H9 (cell line): ENCODE measurements at regions not wholly inside any gene's neighbourhood (a gene's known extent, or its start where the extent isn't known, plus 50 kb on each side); places are given as distances from the start of the nearest gene placed in this dataset.

ENCODE experiments used
- DNase-seq: peaks from one replicate; pipeline ENCODE4 v3.0.0-alpha.2; 2017
- H2AFZ ChIP-seq: one replicate; pipeline ENCODE4 v1.6.1; 2013; ENCODE audit warnings: mild to moderate bottlenecking, low read length, control low read depth, moderate library complexity
- H2AK5ac ChIP-seq: 2 replicates; pipeline ENCODE4 v1.6.1; 2013; ENCODE audit warnings: low read length, control low read depth, mixed read lengths; ENCODE audit not compliant: insufficient read length
- H2BK120ac ChIP-seq: one replicate; pipeline ENCODE4 v1.6.1; 2013; ENCODE audit warnings: low read depth, mild to moderate bottlenecking, low read length, control low read depth, inconsistent platforms; ENCODE audit not compliant: poor library complexity, severe bottlenecking
- H2BK12ac ChIP-seq: 2 replicates; pipeline ENCODE4 v1.6.1; 2013; ENCODE audit warnings: low read length, control low read depth, mixed read lengths, low read depth; ENCODE audit not compliant: insufficient read length
- H2BK15ac ChIP-seq: 2 replicates; pipeline ENCODE4 v1.6.1; 2013; ENCODE audit warnings: low read depth, low read length, control low read depth
- H2BK20ac ChIP-seq: one replicate; pipeline ENCODE4 v1.6.1; 2013; ENCODE audit warnings: low read depth, mild to moderate bottlenecking, low read length, control low read depth, inconsistent platforms; ENCODE audit not compliant: poor library complexity, severe bottlenecking
- H2BK5ac ChIP-seq: 2 replicates; pipeline ENCODE4 v1.6.1; 2013; ENCODE audit warnings: low read length, control low read depth, mixed read lengths; ENCODE audit not compliant: insufficient read length
- H3K14ac ChIP-seq: 2 replicates; pipeline ENCODE4 v1.6.1; 2013; ENCODE audit warnings: low read length, control low read depth; ENCODE audit not compliant: insufficient read depth
- H3K18ac ChIP-seq: 2 replicates; pipeline ENCODE4 v1.6.1; 2013; ENCODE audit warnings: low read depth, mild to moderate bottlenecking, mixed read lengths, low read length, control low read depth; ENCODE audit not compliant: insufficient read length
- H3K23ac ChIP-seq: 2 replicates; pipeline ENCODE4 v1.6.1; 2013; ENCODE audit warnings: low read length, control low read depth, mixed read lengths, low read depth; ENCODE audit not compliant: insufficient read length
- H3K23me2 ChIP-seq: 2 replicates; pipeline ENCODE4 v1.6.1; 2013; ENCODE audit warnings: low read depth, mild to moderate bottlenecking, mixed read lengths, low read length, control low read depth; ENCODE audit not compliant: insufficient read length, poor library complexity, severe bottlenecking
- H3K27ac ChIP-seq: 2 replicates; pipeline ENCODE4 v1.5.1; 2013; ENCODE audit warnings: low read length, control low read depth, mixed read lengths, low read depth; ENCODE audit not compliant: insufficient read length
- H3K27me3 ChIP-seq: 2 replicates; pipeline ENCODE4 v1.6.1; 2013; ENCODE audit warnings: low read length, control low read depth, inconsistent platforms; ENCODE audit not compliant: insufficient read depth
- H3K4ac ChIP-seq: 2 replicates; pipeline ENCODE4 v1.6.1; 2013; ENCODE audit warnings: low read depth, mild to moderate bottlenecking, control low read depth, inconsistent platforms, low read length, moderate library complexity
- H3K4me1 ChIP-seq: 2 replicates; pipeline ENCODE4 v1.6.1; 2013; ENCODE audit warnings: low read length, control low read depth, inconsistent platforms; ENCODE audit not compliant: insufficient read depth
- H3K4me2 ChIP-seq: 2 replicates; pipeline ENCODE4 v1.6.1; 2013; ENCODE audit warnings: low read length, control low read depth, mixed read lengths; ENCODE audit not compliant: insufficient read length, insufficient read depth
- H3K56ac ChIP-seq: 2 replicates; pipeline ENCODE4 v1.6.1; 2013; ENCODE audit warnings: low read depth, mild to moderate bottlenecking, mixed read lengths, low read length, control low read depth; ENCODE audit not compliant: insufficient read length
- H3K79me1 ChIP-seq: 2 replicates; pipeline ENCODE4 v1.6.1; 2013; ENCODE audit warnings: low read depth, mild to moderate bottlenecking, moderate library complexity, low read length, control low read depth, inconsistent platforms; ENCODE audit not compliant: insufficient read depth, poor library complexity, severe bottlenecking
- H3K79me2 ChIP-seq: 2 replicates; pipeline ENCODE4 v1.6.1; 2013; ENCODE audit warnings: low read length, control low read depth, inconsistent platforms; ENCODE audit not compliant: insufficient read depth
- H3K9ac ChIP-seq: 2 replicates; pipeline ENCODE4 v1.6.1; 2013; ENCODE audit warnings: low read length, control low read depth, mixed read lengths; ENCODE audit not compliant: insufficient read length; ENCODE audit errors: extremely low read depth
- H3K9me3 ChIP-seq: one replicate; pipeline ENCODE4 v1.6.1; 2013; ENCODE audit warnings: low read depth, low read length, inconsistent platforms; ENCODE audit not compliant: control insufficient read depth
- H3T11ph ChIP-seq: one replicate; pipeline ENCODE4 v1.6.1; 2013; ENCODE audit warnings: mild to moderate bottlenecking, low read length, control low read depth, inconsistent platforms
- H4K20me1 ChIP-seq: one replicate; pipeline ENCODE4 v1.6.1; 2013; ENCODE audit not compliant: control insufficient read depth, insufficient read length, insufficient read depth
- H4K5ac ChIP-seq: 2 replicates; pipeline ENCODE4 v1.6.1; 2013; ENCODE audit warnings: low read depth, mild to moderate bottlenecking, mixed read lengths, low read length, control low read depth; ENCODE audit not compliant: insufficient read length
- H4K8ac ChIP-seq: replicated peaks from 2 replicates; pipeline ENCODE4 v1.6.1; 2013; ENCODE audit warnings: low read length, control low read depth, mixed read lengths, low read depth; ENCODE audit not compliant: insufficient read length
- H4K91ac ChIP-seq: 2 replicates; pipeline ENCODE4 v1.6.1; 2013; ENCODE audit warnings: low read depth, mild to moderate bottlenecking, moderate library complexity, mixed read lengths, low read length, control low read depth; ENCODE audit not compliant: insufficient read length
- H3K27ac Mint-ChIP-seq, 3 experiments: 2 replicates in 2 of 3; 3 replicates in 1 of 3; pipeline ENCODE4 v1.8.0; 2020 to 2021; ENCODE audit warnings: mixed read lengths in 3 of 3, mild to moderate bottlenecking in 1 of 3, moderate library complexity in 1 of 3
- H3K27me3 Mint-ChIP-seq: 2 replicates; pipeline ENCODE4 v1.8.0; 2021; ENCODE audit warnings: low read depth, mild to moderate bottlenecking, moderate library complexity, mixed read lengths
- H3K36me3 Mint-ChIP-seq, 3 experiments: 2 replicates in 2 of 3; 3 replicates in 1 of 3; pipeline ENCODE4 v1.8.0; 2020 to 2021; ENCODE audit warnings: low read depth in 3 of 3, mixed read lengths in 3 of 3; ENCODE audit not compliant: insufficient read depth in 1 of 3
- H3K4me1 Mint-ChIP-seq, 2 experiments: 2 replicates each; pipeline ENCODE4 v1.8.0; 2020; ENCODE audit warnings: mixed read lengths in 2 of 2
- H3K4me3 Mint-ChIP-seq, 2 experiments: 2 replicates in 1 of 2; 3 replicates in 1 of 2; pipeline ENCODE4 v1.8.0; 2020 to 2021; ENCODE audit warnings: mild to moderate bottlenecking in 2 of 2, mixed read lengths in 2 of 2, moderate library complexity in 1 of 2
- H3K9me3 Mint-ChIP-seq, 2 experiments: 2 replicates in 1 of 2; 3 replicates in 1 of 2; pipeline ENCODE4 v1.8.0; 2020; ENCODE audit warnings: mild to moderate bottlenecking in 2 of 2, mixed read lengths in 2 of 2, moderate library complexity in 1 of 2
- CTCF ChIP-seq: fragments of 200-600 bp; sonication (generic); conservative IDR thresholded peaks from 3 replicates; pipeline ENCODE4 v1.8.0; 2021; ENCODE audit warnings: antibody characterized with exemption, mild to moderate bottlenecking
- WGBS: extraction: QIAGEN DNeasy Blood & Tissue Kit; methylation state at CpG from one replicate; pipeline ENCODE4 v1.1.7; 2013; ENCODE audit warnings: missing lambda C conversion rate, low lambda C conversion rate, mixed read lengths; ENCODE audit not compliant: insufficient read length; ENCODE audit errors: extremely low coverage; 5-methylcytosine and 5-hydroxymethylcytosine counted together

DNA sequence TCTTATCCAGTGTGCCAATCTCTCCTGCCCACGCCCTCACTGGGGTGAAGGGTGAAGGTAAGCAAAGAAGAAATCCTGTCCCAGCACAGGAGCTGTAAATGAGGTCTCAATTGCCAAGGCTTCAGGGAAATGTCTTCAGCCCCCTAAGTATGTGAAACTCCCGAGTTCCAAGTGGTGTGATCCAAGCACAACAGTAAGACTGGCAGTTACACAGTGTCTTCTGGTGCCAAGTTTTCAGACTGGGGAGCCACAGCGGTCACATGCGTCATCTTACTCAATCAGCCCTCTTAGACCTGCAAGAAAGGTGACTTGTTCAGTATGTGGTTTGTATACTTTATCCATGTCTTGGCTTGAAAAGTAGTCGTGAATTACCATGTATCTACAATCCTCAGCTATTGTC lies 55.0 kb upstream of the SPRED2 start:
- Mint-ChIP-seq H3K27me3 (peaks cover 43% of the 10 kb centered on the region), H3K4me3 (no peak overlapping the region), H3K36me3 (no peaks in the 10 kb centered on the region; a peak in 1 of 7 replicates), H3K9me3 (peaks cover 0 to 2% of the 10 kb centered on the region in 2 experiments; a peak in 2 of 5 replicates), H3K4me1 (peaks cover 7 to 8% of the 10 kb centered on the region in 2 experiments), H3K27ac (no peak overlapping the region)
- Histone ChIP-seq H2BK120ac (no peak overlapping the region), H4K8ac (no peak overlapping the region), H3K23ac (no peak overlapping the region), H2BK15ac (no peak overlapping the region), H2BK20ac (no peak overlapping the region), H4K20me1 (no peaks in the 10 kb centered on the region), H3K4me2 (no peak overlapping the region), H3K27ac (no peak overlapping the region), H3K27me3 (no peaks in the 10 kb centered on the region), H2BK5ac (no peak overlapping the region), H3K9me3 (no peaks in the 10 kb centered on the region), H3K79me2 (no peaks in the 10 kb centered on the region), H3K79me1 (no peaks in the 10 kb centered on the region), H4K91ac (no peak overlapping the region), H3K9ac (no peak overlapping the region), H2BK12ac (no peak overlapping the region), H3K14ac (no peak overlapping the region), H3K23me2 (no peaks in the 10 kb centered on the region), H3K4me1 (no peaks in the 10 kb centered on the region), H3K18ac (no peak overlapping the region), H4K5ac (no peak overlapping the region), H3K56ac (no peak overlapping the region), H3T11ph (no peak overlapping the region), H3K4ac (no peak overlapping the region), H2AK5ac (no peak overlapping the region), H2AFZ (no peak overlapping the region)
- TF ChIP-seq CTCF = no peak
- no peak for DNase-seq
- no CpG with 5 or more reads among the region's 5 CpGs for WGBS
